HG03558 (cell line): ENCODE measurements at regions not wholly inside any gene's neighbourhood (a gene's known extent, or its start where the extent isn't known, plus 50 kb on each side); places are given as distances from the start of the nearest gene placed in this dataset.

ENCODE experiments used
- ATAC-seq: cut with Tn5 transposase; IDR thresholded peaks from one replicate; pipeline ENCODE4 v1.9.1; 2021; ENCODE audit warnings: moderate number of reproducible peaks; ENCODE audit not compliant: unreplicated experiment; ENCODE audit errors: extremely low read depth

DNA sequence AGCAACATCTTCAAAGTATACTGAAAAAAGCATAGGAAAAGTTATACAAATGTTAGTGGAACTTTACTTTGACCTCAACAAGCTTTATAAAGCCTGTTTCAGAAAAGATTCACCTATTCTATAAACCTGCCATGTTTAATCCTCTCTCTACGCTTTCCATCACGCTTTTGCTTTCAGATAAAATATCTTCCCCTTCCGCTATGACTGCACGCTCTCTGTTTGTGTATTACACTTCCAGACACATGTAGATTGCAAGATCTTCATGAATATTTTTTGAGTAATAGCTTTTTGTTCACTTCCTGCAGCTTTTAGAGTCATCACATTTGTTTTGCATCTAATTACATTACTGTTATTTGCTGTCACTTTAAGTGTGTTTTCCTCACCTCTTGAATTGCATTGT is 271.4 kb downstream of the RASSF9 start:
- ATAC-seq: no peak

DNA sequence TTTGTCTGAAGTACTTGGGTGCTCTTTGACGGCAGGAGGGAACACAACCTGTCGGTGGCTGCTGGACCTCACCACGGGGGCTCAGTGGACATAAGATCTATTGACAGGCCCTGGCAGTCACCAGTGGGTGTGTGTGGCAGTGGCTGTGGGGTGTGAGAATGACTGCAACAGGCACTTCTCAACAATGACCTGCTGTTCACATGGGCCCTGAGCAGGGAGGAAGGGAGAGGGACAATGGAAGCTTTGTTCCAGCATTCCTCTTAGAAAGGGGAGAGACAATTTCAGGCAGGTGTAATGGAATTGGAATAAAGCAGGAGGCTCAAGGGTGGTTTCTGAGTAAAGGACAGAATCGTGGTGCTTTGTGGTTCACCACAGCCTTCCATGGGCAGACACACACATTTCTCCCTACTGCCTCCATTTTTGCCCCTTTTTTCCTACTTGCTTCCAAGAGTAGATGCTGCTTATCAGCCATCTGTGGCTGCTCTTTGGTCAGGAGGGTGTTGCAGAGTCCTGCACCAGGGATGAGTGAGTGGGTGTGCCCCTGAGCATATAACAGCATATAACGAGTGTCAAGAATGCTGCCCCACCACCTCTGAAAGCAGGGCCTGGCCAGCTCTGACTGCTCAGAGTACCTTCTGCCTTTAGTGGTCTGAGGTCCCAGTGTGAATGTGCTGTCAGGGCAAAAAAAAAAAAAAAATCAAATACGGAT is 267.7 kb downstream of the RASSF9 start:
- no peak for ATAC-seq

DNA sequence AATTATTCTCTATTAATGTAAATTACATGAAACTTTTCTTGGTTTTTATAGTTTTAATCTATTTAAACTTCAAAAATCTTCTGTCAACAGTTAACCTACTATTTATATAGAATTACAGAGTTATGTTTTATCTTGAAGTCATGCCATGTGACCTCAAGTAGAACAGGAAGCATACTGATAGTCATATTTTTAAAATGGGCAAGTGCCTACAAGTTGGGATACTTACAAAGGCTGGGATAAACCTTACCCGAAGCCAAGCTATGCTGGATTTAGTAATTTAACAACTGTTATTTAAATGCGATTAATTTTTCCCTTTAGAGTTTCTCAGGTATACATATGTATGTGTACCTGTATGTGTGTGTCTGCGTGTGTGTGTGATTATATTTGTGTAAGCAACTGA is 266.9 kb downstream of the RASSF9 start:
- no peak for ATAC-seq

DNA sequence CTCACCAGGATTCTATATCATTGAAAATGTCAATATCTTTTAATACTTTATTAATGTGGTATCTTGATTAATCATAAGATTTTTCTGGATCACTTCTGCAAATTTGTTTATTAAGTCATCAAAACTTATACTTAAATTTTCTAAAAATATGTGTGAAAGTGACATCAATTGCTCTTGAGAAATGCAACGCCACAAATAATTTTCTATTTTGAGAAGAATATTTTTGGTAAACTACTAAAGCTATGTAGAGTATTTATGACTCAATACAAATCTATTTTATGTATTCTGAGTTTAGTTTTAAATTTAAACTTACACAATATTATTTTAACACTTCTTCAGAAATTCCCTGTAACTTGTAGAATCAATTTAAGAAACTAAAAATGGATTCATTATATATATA is 263.3 kb downstream of the RASSF9 start:
- no peak for ATAC-seq

DNA sequence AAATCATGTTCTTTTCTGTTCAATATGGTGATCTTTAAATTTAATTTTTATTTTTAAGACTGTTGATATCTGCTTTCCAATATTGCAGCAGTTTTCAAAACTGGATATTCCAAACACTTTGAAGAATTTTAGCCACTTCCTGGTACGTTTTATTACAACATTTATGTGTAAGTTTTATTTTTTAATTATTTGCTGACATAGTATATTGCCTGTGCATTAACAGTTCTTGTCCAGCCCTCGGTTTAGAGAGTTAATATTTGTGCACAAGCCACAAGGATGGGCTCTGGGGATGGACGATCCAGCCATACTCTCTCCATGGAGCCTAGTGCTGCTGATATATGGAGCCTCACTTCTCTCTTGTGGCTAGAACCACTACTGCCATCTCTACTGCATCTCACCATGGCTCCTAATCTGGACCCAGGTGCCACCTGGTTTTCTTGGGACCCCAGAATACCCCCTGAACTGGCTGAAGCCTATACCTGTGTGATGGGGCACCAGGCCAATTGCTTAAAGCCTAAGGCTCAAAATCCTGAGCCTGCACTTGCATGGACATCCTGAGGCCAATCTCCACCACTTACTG is 262.5 kb downstream of the RASSF9 start:
- no peak for ATAC-seq

DNA sequence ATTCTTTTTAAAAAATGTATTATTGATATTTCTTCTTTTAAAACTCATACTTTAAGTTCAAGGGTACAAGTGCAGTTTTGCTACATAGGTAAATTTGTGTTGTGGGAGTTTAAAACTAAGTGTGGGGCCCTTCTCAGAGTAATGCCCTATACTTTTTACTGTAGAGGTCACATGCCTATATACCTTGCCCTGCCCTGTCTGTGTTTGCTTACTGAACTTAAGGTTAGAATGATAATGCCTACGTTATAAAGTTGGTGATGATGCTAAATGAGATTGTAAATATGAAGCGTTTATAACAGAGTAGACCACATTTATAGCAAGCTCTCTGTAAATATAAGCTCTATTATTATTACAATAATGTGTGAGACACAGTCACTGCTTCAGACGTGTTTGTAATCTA is 261.9 kb downstream of the RASSF9 start:
- no peak for ATAC-seq

DNA sequence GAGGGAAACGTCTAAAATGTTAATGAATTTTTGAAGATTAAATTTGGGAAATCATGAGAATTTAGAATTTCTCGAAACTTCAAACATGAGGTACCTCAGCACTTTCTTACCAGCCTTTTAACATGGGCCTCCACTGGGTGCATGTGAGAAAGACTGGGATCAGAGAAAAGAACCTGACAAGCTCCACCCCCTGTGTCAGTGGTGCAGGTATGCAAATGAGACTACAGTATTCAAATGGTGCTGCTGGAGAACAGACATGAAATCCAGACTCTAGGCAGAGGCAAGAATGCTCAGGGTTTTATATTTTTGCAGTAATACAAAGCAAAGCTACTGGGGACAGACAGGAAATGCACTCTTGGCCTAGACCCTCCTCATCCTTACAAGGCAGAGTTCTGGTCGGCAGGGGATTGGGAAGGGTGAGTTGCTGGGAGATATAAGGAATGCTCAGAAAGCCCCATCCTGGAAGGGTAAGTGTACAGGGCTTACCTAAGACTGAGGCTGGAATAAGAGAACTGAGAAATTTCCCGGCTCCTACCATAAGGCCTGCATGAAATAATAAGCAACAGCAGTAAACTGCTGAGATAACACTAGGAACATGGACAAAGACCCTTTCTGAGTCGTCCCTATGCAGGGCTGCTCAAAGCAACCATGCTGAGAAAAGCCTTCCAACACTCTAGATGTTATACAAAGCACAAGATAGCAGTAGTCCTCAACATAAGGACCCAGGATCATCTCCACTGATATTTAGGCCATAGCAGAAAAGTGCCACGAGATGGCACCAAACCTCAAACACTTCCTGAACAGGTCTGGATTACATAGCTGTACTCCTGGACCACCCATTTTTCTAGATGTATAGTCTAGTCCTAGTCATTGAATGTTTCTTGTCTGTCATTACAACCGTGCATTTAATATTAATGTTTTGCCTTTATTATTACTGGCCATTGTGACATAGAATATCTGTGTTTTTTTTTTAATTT is 260.8 kb downstream of the RASSF9 start:
- peak; percentile 98 for ATAC-seq

DNA sequence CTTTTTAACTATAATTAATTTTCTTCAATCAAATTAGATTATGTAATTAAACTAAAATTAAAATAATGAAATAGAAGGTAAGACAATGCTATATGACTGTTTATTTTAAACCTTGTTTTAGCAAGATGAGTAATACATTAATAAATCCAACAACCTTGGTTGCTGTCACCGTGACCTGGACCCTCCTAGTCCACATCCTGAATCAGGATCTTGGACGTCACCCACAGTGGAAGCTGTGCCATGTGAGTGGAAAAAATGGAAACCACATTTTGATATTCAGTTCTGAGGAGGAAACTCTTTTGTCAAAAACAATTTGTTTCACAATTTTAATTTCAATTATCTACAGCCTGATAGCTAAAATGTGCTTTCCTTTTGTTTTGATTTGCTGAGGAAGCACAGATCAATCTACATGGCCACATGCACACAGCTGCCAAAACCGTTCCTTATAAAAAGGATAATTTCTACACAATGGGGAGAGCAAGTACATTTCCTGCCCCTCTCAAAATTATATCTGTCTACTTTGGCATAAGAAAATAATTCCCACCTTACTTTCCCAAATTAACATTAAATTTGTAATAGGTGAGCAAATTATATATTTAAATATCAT is 255.5 kb downstream of the RASSF9 start:
- ATAC-seq: no peak

DNA sequence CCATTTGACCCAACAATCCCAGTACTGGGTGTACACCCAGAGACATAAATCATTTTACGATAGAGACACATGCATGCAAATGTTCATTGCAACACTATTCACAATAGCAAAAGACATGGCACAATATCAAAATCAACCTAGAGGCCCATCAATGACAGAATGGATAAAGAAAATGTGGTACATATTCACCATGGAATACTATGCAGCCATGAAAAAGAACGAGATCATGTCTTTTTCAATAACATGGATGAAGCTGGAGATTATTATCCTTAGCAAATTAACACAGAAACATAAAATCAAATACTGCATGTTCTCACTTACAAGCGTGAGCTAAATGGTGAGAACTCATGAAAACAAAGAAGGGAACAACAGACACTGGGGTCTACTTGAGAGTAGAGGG is 249.1 kb downstream of the RASSF9 start:
- no peak for ATAC-seq

DNA sequence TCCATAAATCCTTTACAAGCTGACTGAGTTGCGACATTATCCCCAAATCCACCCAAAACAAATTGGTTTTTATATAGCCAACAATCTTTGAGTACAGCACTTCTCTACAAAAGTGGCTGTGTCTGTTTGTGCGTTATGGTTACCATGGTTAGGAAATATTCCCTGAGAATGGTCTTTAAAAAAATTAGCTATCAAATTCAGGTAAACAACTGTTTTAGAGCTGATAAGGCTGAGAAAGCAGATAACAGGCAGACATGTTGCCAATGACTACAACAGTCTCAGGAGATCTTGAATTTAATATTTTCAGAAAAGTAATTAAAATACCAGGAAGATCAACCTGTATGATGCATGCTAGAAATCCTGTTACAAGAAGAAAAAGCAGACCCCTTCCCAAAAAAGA is 248.0 kb downstream of the RASSF9 start:
- no peak for ATAC-seq

DNA sequence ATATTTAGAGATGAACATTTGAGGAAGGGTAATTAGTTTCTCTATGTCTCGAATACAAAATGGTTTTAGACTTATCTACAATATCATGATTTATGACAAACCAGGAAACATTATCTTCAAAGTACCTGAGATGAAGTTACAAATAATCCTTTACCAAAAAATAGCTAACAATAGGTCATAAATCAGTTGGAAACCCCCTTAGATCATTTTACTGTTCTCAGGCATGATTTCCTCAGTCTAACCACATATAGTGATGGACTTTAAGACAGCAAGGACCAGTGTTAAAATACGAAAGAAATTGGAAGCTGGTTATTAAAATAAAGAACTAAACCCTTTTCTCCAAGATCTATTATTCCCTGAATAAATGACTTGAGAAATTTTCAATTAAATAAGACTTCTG is 235.4 kb downstream of the RASSF9 start:
- no peak for ATAC-seq

DNA sequence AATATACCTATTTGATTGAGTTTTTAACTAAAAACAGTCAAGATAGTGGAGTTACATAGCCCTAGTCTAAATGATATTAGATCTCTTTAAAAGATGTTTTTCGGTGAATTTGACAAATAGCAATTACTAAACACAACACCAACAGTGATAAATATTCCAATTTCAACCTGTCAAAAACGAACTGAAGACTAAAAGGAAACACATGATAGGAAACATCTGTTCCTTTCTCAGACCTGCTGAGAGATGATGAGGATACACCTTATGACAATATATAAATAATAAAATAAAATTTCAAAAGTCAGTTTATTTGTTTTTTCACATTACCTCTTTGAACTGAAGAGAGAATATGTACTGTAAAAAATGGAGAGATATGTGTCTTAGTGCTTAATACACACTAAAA is 232.7 kb downstream of the RASSF9 start:
- no peak for ATAC-seq

DNA sequence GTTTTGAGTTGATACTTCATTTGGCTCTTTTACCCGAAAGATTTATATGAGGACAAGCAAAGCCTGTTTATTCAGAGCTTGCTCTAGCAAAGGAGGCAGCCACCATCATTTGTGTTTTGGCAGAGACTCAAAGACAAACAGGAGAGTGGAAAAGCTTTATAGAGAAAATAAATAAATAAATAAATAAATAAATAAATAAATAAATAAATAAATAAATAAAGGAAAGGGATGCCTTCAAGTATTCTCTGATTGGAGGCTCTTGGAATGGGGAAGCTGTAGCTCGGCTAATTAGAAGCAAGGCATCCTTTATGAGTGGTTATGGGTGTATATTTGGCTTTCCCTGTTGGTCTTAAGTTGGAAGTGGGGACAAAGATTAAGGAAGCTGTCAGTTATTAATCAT is 229.8 kb downstream of the RASSF9 start:
- ATAC-seq: no peak

DNA sequence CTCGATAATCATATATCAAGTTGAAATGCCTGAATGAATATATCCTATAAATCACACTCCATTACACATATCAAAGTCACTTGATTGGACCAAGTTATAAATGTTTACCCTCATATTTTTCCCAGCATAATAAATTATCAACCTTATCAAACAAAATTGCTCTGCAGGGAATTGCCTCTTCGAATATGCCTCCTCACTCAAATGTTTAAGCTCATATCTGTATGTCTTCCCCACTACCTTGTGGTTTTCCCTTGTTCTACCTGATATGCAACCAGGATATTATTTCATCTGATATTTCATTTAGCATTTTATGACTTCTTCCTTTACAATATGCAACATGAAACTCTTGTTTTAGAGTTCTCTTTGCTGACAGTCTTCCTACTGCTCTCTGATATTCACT is 226.4 kb downstream of the RASSF9 start:
- ATAC-seq: no peak

DNA sequence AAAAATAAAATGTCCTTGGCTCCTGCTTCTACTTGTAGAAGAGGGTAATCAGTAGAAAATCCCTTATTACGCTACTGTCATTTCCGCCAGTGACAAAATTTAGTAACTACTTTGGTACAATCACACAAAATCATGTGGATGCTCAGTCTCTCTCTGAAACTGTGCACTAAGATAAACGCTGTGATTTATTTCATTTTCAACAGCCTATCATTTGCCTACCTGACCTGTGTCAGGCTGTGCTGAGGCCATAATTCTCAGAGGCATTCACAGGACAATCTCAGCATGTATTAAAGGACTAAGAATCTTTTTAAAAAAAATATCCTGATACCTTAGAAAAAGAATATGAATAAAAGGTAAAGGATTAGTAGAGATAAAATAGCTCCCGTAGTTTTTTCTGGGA is 226.0 kb downstream of the RASSF9 start:
- no peak for ATAC-seq

DNA sequence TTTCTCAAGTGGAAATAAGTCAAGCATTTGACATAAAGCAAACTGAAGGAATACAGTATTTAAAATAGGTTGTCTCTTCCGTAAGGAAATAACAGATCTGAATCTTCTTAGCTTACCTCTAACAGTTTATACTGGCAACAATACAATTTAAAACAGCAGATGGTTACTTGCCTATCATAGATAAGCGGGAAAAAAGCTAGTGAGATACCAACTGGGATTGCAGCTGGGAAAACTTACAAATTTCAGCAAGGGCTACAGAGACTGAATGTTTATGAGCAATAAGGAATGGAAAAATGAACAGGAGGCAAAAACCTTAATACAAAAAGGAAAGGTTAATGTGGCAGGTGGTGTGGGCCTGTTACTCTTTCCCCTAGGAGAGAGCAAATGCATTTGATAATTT is 220.0 kb downstream of the RASSF9 start:
- ATAC-seq: no peak

DNA sequence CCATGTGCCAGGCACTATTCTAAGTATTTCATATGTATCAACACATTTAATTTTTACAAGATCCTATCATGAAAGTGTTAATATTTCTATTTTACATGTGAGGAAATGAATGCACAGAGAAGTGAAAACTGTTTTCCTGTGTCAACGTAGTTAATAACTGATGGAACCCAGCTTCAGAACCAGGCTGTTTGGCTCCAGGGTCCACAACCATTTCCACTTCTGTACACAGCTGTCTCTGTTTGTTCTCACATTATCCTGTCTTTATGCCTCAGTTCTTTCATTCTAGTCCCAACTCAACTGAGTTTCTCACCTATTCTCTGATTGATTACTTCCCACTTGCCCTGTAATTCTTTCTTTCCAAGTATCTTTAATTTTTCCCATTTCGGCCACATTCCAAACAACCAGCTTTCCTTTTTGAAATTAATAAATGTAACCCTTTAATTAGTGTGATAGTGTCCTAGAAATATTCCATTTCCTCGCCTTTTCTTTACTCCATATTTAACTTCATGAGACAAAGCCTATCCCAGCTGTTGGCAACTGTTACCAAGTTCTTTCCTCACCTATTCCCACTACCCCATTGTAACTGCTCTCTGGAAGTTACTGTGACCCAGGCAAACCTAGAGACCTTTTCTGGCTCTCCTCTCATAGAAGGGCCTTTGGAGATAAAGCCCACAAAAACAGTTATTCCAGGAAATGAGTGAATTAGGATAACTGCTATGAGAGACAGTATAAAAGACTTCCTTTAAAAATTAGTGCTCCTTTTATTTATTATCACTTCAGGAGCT is 218.7 kb downstream of the RASSF9 start:
- no peak for ATAC-seq

DNA sequence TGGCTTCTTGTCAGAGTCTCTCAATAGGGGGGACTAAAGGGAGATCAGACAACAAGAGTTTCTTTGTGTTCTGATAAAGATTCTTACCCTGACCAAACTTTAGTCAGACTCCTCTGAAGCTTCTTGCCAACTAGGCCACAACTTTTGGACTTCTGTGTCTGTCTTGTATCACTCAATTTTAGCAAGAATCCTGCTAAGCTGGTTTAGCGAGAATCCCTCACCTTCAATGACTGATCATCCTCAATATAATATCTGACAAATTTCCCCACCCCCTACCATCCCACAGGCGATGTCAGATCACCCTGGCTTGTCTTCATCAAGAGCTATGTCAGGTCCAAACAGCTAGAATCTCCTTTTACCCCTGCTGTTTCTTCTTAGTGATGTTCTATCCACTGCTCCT is 215.2 kb downstream of the RASSF9 start:
- ATAC-seq: no peak

DNA sequence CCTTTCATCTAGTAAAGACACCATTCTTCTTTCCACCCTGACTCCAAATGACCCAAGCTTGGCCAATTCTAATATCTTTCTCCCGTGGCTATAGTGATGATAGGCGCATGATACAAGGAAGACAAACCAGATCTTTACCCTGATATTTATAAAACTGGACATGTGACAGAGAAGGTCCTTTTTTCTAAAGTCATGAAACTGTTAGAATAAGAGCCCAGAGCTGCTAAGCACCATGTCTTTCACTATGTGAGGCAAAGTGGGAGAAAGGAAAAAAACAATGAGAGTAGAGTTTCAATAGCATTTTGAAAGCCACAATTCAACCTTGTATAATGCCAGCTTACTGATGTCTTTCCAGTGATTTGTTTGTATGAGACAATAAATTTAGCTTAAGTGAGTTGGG is 212.4 kb downstream of the RASSF9 start:
- no peak for ATAC-seq

DNA sequence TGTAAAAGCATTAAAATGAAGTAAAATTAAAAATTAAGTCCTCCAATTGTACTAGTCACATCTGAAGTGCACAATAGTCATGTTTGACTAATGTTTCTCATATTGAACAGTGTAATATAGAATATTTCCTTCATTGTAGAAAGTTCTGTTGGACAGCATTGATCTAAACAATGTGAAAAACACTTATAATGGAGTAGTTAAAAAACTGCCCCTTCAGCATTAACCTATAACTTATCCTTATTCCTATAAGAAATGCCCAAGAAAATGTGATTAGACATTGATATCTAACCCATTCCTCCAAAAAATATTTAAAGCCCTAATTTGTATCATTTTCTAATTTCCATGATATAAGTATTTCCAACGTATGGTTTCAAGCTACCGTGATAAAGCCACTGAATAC is 210.7 kb downstream of the RASSF9 start:
- ATAC-seq: no peak
